ENCODE measurements at regions not wholly inside any gene's neighbourhood (a gene's known extent, or its start where the extent isn't known, plus 50 kb on each side); places are given as distances from the start of the nearest gene placed in this dataset.

DNA sequence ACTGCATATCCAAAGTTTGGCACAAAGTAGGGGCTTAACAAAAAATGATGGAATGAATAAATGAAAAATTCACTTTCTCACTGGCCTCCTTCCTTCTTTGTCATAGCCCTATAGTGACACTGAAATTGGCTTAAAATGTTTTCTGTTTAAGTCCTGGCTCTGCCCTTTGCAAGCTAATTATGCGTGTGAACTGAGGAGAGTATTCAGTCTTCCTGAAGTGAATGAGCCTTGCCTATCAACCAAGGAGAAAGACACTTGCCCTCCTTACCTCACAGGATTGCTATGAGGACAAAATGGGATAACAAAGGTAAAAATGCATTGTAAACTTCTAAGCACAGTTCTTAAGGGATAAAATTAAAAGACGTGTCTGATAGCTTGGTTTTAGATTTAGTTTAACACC is 729.8 kb upstream of the ANO3 start:
- Histone ChIP-seq H3K9me3 (no peaks in the 10 kb centered on the region; the same call in 2 of the 3 replicates), H3K4me1 (no peaks in the 10 kb centered on the region), H3K4me2 (no peak overlapping the region), H3K4me3 (no peak overlapping the region), H3K27ac (no peak overlapping the region)
- 22% methylated on average over 2 of the region's 2 CpGs for whole genome bisulfite sequencing (ENCODE audit: missing lambda C conversion rate)
- ATAC-seq = no peak
- no peak for TF ChIP-seq RNF2 (IDR thresholded peaks at IDR 0.05; ENCODE audit: borderline replicate concordance, low read depth)
- TF ChIP-seq EHMT2 (IDR thresholded peaks at IDR 0.05; ENCODE audit: low read depth) = no peak
- no peak for TF ChIP-seq RFX5 (IDR thresholded peaks at IDR 0.05)
- TF ChIP-seq, protein P1, sequence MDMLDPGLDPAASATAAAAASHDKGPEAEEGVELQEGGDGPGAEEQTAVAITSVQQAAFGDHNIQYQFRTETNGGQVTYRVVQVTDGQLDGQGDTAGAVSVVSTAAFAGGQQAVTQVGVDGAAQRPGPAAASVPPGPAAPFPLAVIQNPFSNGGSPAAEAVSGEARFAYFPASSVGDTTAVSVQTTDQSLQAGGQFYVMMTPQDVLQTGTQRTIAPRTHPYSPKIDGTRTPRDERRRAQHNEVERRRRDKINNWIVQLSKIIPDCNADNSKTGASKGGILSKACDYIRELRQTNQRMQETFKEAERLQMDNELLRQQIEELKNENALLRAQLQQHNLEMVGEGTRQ (IDR thresholded peaks at IDR 0.05) = no peak
- TF ChIP-seq HOXB5 (CRISPR knock-in tag; IDR thresholded peaks at IDR 0.05) = no peak
- no peak for TF ChIP-seq TFCP2L1 (CRISPR knock-in tag; IDR thresholded peaks at IDR 0.05)
- no peak for TF ChIP-seq SREBF2 (IDR thresholded peaks at IDR 0.05)
- TF ChIP-seq SMC3 (IDR thresholded peaks at IDR 0.05) = no peak
- no peak for DNase-seq (ENCODE audit: low read depth in 1 of 2, low spot score in 1 of 2)
- ChIA-PET CTCF (no interaction called here), POLR2A (no interaction called here)
- FAIRE-seq = no peak

DNA sequence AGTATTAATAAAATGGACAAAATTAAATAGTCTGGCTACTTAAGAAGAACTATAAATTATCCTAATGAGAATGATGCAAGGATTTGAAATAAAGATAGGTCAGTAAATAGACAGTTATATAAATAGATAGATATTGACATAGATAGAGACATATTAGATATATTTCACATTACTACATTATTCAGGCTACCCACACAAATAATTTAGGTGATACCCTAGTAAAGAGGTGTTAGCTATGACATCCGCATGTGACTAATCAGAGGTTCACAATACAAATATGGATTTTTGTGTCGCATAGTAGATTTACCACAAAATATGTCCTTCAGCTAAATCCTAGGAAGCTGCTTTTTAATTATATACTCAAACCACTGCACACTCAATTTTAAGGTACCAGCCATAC is 729.0 kb upstream of the ANO3 start:
- no peak for TF ChIP-seq GATA3 (IDR thresholded peaks at IDR 0.05; ENCODE audit: borderline replicate concordance)
- no peak for TF ChIP-seq KDM5A (IDR thresholded peaks at IDR 0.05)
- TF ChIP-seq NPAS2 (CRISPR knock-in tag; IDR thresholded peaks at IDR 0.05; ENCODE audit: borderline replicate concordance) = no peak
- TF ChIP-seq HEYL (CRISPR knock-in tag; IDR thresholded peaks at IDR 0.05) = no peak
- no peak for TF ChIP-seq RNF2 (IDR thresholded peaks at IDR 0.05; ENCODE audit: borderline replicate concordance, low read depth)
- no peak for TF ChIP-seq EP300 (IDR thresholded peaks at IDR 0.05)
- TF ChIP-seq NFE2L2 (conservative IDR thresholded peaks at IDR 0.05; ENCODE audit: low read length) = no peak
- TF ChIP-seq KDM1A (IDR thresholded peaks at IDR 0.05; ENCODE audit: low read depth) = no peak
- TF ChIP-seq, protein P2, sequence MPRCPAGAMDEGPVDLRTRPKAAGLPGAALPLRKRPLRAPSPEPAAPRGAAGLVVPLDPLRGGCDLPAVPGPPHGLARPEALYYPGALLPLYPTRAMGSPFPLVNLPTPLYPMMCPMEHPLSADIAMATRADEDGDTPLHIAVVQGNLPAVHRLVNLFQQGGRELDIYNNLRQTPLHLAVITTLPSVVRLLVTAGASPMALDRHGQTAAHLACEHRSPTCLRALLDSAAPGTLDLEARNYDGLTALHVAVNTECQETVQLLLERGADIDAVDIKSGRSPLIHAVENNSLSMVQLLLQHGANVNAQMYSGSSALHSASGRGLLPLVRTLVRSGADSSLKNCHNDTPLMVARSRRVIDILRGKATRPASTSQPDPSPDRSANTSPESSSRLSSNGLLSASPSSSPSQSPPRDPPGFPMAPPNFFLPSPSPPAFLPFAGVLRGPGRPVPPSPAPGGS (IDR thresholded peaks at IDR 0.05) = no peak
- TF ChIP-seq, protein P3, sequence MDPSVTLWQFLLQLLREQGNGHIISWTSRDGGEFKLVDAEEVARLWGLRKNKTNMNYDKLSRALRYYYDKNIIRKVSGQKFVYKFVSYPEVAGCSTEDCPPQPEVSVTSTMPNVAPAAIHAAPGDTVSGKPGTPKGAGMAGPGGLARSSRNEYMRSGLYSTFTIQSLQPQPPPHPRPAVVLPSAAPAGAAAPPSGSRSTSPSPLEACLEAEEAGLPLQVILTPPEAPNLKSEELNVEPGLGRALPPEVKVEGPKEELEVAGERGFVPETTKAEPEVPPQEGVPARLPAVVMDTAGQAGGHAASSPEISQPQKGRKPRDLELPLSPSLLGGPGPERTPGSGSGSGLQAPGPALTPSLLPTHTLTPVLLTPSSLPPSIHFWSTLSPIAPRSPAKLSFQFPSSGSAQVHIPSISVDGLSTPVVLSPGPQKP (IDR thresholded peaks at IDR 0.05; ENCODE audit: low read depth, low read length) = no peak
- no peak for TF ChIP-seq FOSB (CRISPR knock-in tag; IDR thresholded peaks at IDR 0.05)
- TF ChIP-seq CHD4 (IDR thresholded peaks at IDR 0.05; ENCODE audit: borderline replicate concordance) = no peak
- no peak for TF ChIP-seq JUN (IDR thresholded peaks at IDR 0.05)
- TF ChIP-seq, protein P4, sequence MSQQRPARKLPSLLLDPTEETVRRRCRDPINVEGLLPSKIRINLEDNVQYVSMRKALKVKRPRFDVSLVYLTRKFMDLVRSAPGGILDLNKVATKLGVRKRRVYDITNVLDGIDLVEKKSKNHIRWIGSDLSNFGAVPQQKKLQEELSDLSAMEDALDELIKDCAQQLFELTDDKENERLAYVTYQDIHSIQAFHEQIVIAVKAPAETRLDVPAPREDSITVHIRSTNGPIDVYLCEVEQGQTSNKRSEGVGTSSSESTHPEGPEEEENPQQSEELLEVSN (IDR thresholded peaks at IDR 0.05; ENCODE audit: borderline replicate concordance, low read depth) = no peak
- TF ChIP-seq ZNF302 (CRISPR knock-in tag; IDR thresholded peaks at IDR 0.05) = no peak
- TF ChIP-seq HOXB13 (CRISPR knock-in tag; IDR thresholded peaks at IDR 0.05; ENCODE audit: low read depth) = no peak
- no peak for TF ChIP-seq RCOR1 (IDR thresholded peaks at IDR 0.05; ENCODE audit: low read depth, low read length)
- TF ChIP-seq, protein P5, sequence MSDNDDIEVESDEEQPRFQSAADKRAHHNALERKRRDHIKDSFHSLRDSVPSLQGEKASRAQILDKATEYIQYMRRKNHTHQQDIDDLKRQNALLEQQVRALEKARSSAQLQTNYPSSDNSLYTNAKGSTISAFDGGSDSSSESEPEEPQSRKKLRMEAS (IDR thresholded peaks at IDR 0.05) = no peak
- WGBS (ENCODE audit: missing lambda C conversion rate) = 78% methylated on average over 2 of the region's 2 CpGs
- POLR2A ChIA-PET = no interaction called here
- no peak for FAIRE-seq
- Histone ChIP-seq H3K27ac (no peak overlapping the region), H3K9me3 (no peaks in the 10 kb centered on the region; the same call in 2 of the 3 replicates), H3K4me1 (no peaks in the 10 kb centered on the region), H3K4me3 (no peak overlapping the region), H3K4me2 (no peak overlapping the region)
- CTCF ChIA-PET = no interaction called here
- DNase-seq (ENCODE audit: low read depth in 1 of 2, low spot score in 1 of 2) = no peak
- no peak for ATAC-seq

Measured in A549 (cell line).